Neural cell (in vitro differentiated cells): ENCODE measurements at regions not wholly inside any gene's neighbourhood (a gene's known extent, or its start where the extent isn't known, plus 50 kb on each side); places are given as distances from the start of the nearest gene placed in this dataset.

Experiments used
- H2AFZ ChIP-seq: fragments of 200-600, 300-800 bp; sonication (generic), shearing (Covaris generic); 2 replicates; pipeline ENCODE4 v1.6.0; 2014; ENCODE audit warnings: low read depth, mild to moderate bottlenecking, antibody characterized with exemption, low read length, moderate library complexity
- H3F3A ChIP-seq: fragments of 200-600 bp; shearing (Covaris generic); 2 replicates; pipeline ENCODE4 v1.6.1; 2016; ENCODE audit warnings: mild to moderate bottlenecking, moderate library complexity, mixed read lengths, antibody characterized with exemption, low read length; ENCODE audit not compliant: insufficient read depth, poor library complexity, severe bottlenecking
- H3K27ac ChIP-seq: fragments of 200-600, 300-800 bp; sonication (generic), shearing (Covaris generic); 2 replicates; pipeline ENCODE4 v1.5.1; 2014; ENCODE audit warnings: mild to moderate bottlenecking, low read length, moderate library complexity
- H3K27me3 ChIP-seq: fragments of 300-800, 200-600 bp; sonication (generic), shearing (Covaris generic); 2 replicates; pipeline ENCODE4 v1.6.0; 2014; ENCODE audit warnings: mild to moderate bottlenecking, low read depth, low read length, moderate library complexity; ENCODE audit not compliant: insufficient read depth
- H3K36me3 ChIP-seq: fragments of 300-800, 200-600 bp; sonication (generic), shearing (Covaris generic); 2 replicates; pipeline ENCODE4 v1.5.1; 2014; ENCODE audit warnings: mild to moderate bottlenecking, antibody characterized with exemption, low read length, moderate library complexity; ENCODE audit not compliant: insufficient read depth
- H3K4me2 ChIP-seq: fragments of 300-800, 200-600 bp; sonication (generic), shearing (Covaris generic); 2 replicates; pipeline ENCODE4 v1.6.0; 2014; ENCODE audit warnings: mild to moderate bottlenecking, low read length
- H3K4me3 ChIP-seq: fragments of 300-800, 200-600 bp; sonication (generic), shearing (Covaris generic); 2 replicates; pipeline ENCODE4 v1.5.1; 2014; ENCODE audit warnings: mild to moderate bottlenecking, low read length, moderate library complexity
- H3K79me2 ChIP-seq: fragments of 200-600 bp; shearing (Covaris generic); replicated peaks from 2 replicates; pipeline ENCODE4 v1.6.0; 2014; ENCODE audit warnings: mild to moderate bottlenecking, low read length, moderate library complexity; ENCODE audit not compliant: insufficient read depth
- H3K9ac ChIP-seq: fragments of 300-800, 200-600 bp; sonication (generic), shearing (Covaris generic); 2 replicates; pipeline ENCODE4 v1.6.1; 2016; ENCODE audit warnings: mild to moderate bottlenecking, low read length, mixed read lengths
- H3K9me2 ChIP-seq: fragments of 200-600 bp; shearing (Covaris generic); 2 replicates; pipeline ENCODE4 v1.6.1; 2016; ENCODE audit warnings: mild to moderate bottlenecking, low read length, mixed read lengths; ENCODE audit not compliant: insufficient read depth
- H3K9me3 ChIP-seq: fragments of 200-600, 300-800 bp; sonication (generic), shearing (Covaris generic); 2 replicates; pipeline ENCODE4 v1.6.1; 2016; ENCODE audit warnings: mild to moderate bottlenecking, mixed run types, low read length, moderate library complexity, mixed read lengths
- H4K20me1 ChIP-seq: fragments of 200-600 bp; shearing (Covaris generic); 2 replicates; pipeline ENCODE4 v1.6.1; 2016; ENCODE audit warnings: mild to moderate bottlenecking, mixed run types; ENCODE audit not compliant: insufficient read depth
- CTCF ChIP-seq: fragments of 450-650 bp; IDR thresholded peaks from 2 replicates; pipeline ENCODE4 v1.5.1; 2014; ENCODE audit warnings: antibody characterized with exemption, mild to moderate bottlenecking, moderate library complexity; ENCODE audit not compliant: poor library complexity, severe bottlenecking
- EP300 ChIP-seq: fragments of 450-650 bp; conservative IDR thresholded peaks from 2 replicates; pipeline ENCODE4 v1.6.1; 2014; ENCODE audit warnings: antibody characterized with exemption, mild to moderate bottlenecking, moderate library complexity; ENCODE audit not compliant: poor library complexity, severe bottlenecking
- EZH2 ChIP-seq: fragments of 200-600, 300-800 bp; shearing (Covaris generic), sonication (generic); IDR thresholded peaks from 2 replicates; pipeline ENCODE4 v1.6.1; 2014; ENCODE audit warnings: antibody characterized with exemption, low read length, borderline replicate concordance, mild to moderate bottlenecking; ENCODE audit not compliant: insufficient read depth, poor library complexity, severe bottlenecking
- MXI1 ChIP-seq: fragments of 450-650 bp; conservative IDR thresholded peaks from 2 replicates; pipeline ENCODE4 v1.6.1; 2014; ENCODE audit warnings: antibody characterized with exemption, mild to moderate bottlenecking; ENCODE audit not compliant: poor library complexity, severe bottlenecking
- POLR2AphosphoS5 ChIP-seq: IDR thresholded peaks from 2 replicates; pipeline ENCODE4 v1.6.1; 2012
- RAD21 ChIP-seq: fragments of 450-650 bp; conservative IDR thresholded peaks from 2 replicates; pipeline ENCODE4 v1.6.1; 2014; ENCODE audit warnings: antibody characterized with exemption, mild to moderate bottlenecking, moderate library complexity
- REST ChIP-seq: IDR thresholded peaks from 2 replicates; pipeline ENCODE4 v1.6.1; 2012; ENCODE audit warnings: borderline replicate concordance
- SMC3 ChIP-seq: fragments of 450-650 bp; conservative IDR thresholded peaks from 2 replicates; pipeline ENCODE4 v1.6.1; 2014; ENCODE audit warnings: antibody characterized with exemption, mild to moderate bottlenecking, moderate library complexity; ENCODE audit not compliant: poor library complexity
- TAF1 ChIP-seq: IDR thresholded peaks from 2 replicates; pipeline ENCODE4 v1.6.1; 2012; ENCODE audit warnings: low read depth

- Histone ChIP-seq H3K36me3 (no peaks in the 10 kb centered on the region), H3K27me3 (no peaks in the 10 kb centered on the region), H4K20me1 (no peaks in the 10 kb centered on the region), H3F3A (no peaks in the 10 kb centered on the region), H3K9me3 (no peaks in the 10 kb centered on the region), H2AFZ (no peak overlapping the region), H3K9me2 (no peaks in the 10 kb centered on the region), H3K79me2 (no peaks in the 10 kb centered on the region), H3K4me3 (no peak overlapping the region), H3K9ac (no peak overlapping the region), H3K4me2 (no peak overlapping the region), H3K27ac (no peak overlapping the region)
- TF ChIP-seq SMC3 (no peak), CTCF (no peak), MXI1 (no peak), TAF1 (no peak), RAD21 (no peak), EP300 (no peak)
Observed at GRCh38 chr2:237219826-237220225, 134.1 kb downstream of the COPS8 start.

GRCh38 chr2:237221443-237221842 lies 135.8 kb downstream of the COPS8 start:
- H3K36me3 ChIP-seq, result no peaks in the 10 kb centered on the region

More at GRCh38 chr2:237221443-237221842, 135.8 kb downstream of the COPS8 start:
- H3K4me2 ChIP-seq, result no peak overlapping the region
- H3K79me2 ChIP-seq, result no peaks in the 10 kb centered on the region
- H2AFZ ChIP-seq, result no peak overlapping the region
- no peaks in the 10 kb centered on the region for H3K9me3 ChIP-seq
- no peaks in the 10 kb centered on the region for H4K20me1 ChIP-seq
- H3K27ac ChIP-seq, result no peak overlapping the region
- H3K27me3 ChIP-seq, result no peaks in the 10 kb centered on the region
- no peak overlapping the region for H3K9ac ChIP-seq
- TF ChIP-seq REST, result no peak
- no peak for TF ChIP-seq CTCF
- TF ChIP-seq POLR2AphosphoS5, result no peak
- TF ChIP-seq RAD21, result no peak
- no peak for TF ChIP-seq MXI1
- TF ChIP-seq TAF1, result no peak
- no peak for TF ChIP-seq EZH2
- TF ChIP-seq SMC3, result no peak
- no peak for TF ChIP-seq EP300
- H3F3A ChIP-seq, result no peaks in the 10 kb centered on the region
- H3K4me3 ChIP-seq, result no peak overlapping the region
- no peaks in the 10 kb centered on the region for H3K9me2 ChIP-seq
